Left renal cortex interstitium (tissue), 4 donors: ENCODE measurements at regions not wholly inside any gene's neighbourhood (a gene's known extent, or its start where the extent isn't known, plus 50 kb on each side); places are given as distances from the start of the nearest gene placed in this dataset.

Experiments
- DNase-seq, 4 donors: peaks; one replicate each; pipeline ENCODE4 v3.0.0-alpha.2; 2013; ENCODE audit warnings: low read depth in 4 of 4, low spot score in 2 of 4, missing footprints in 1 of 4

- DNase-seq = peak in 1 of 4 donors; percentile 62
These were observed 135.6 kb upstream of the ZNF236 start for GRCh38 chr18:76686737-76687231.

DNA sequence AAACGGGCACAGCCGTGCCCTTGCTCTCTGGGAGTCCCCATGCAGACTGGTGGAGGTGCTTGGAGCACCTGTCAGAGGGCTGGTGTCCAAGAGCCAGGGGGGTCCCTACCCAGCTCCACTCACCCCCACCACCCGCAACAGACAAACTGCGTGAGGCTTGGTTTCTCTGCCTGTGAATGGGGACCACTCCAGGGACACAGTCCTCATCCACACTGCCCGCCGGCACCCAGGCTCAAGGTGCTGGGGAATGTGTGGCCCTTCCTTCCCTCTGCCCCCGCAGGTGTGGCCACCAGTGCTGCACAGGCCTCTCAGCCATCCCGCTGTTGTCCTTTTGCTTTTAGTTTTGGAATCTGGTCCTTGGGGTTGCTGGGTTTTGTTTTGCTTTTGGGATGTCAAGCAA lies 136.5 kb upstream of the ZNF236 start:
- DNase-seq = no peak

DNA sequence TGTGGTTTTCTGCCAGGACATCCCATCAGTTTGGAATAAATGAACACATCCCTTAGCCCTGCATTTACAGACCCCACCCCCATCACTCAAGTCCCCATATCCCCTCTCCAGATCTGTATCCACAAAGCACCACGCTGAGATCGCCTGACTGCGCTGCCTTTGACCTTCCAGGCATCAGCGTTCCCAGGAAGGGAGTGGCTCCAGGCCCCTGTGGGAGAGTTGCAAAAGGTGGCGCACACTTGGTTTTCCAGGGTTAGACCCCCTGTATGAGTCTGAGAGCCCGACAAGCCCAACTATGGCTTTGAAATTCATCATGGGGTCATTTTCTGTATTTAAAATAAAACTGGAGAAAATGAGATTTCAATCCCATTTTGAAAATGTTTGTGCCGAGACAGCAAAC lies 137.0 kb upstream of the ZNF236 start:
- DNase-seq = no peak

DNA sequence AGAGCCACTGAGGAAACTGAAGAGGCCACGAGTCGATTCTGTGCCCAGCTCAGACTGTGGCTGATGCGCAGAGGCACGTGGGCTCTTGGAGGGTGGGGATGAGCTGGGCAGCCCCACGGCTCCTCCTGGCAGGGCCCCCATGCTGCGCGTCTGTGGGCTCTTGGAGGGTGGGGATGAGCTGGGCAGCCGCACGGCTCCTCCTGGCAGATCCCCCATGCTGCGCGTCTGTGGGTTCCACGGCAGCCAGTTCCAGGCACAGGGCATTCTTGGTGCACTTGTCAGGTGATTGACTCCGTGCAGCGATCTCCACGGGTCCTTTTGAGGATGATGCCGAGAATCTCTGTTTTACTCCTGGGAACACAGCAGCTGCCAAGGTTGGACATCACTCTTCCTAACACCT lies 138.1 kb upstream of the ZNF236 start:
- no peak for DNase-seq

DNA sequence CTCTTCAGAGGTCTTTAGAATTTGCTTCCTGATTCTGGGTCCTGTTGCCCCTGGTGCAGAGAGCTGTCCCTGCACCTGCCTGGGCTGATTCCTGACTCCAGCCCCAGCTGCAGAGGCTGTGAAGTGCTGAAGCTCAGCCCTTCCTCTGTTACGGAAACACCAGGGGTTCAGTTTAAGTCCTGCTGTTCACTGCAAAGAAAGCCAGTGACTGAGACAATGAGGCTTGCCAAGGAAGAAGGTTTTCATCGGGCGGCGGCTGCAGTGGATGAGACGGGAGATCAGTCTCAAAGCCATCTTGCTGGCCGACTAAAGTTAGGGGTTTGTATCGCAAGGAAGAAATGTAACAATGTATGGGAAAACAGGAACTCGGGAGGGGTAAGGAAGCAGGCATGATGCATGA lies 142.4 kb upstream of the ZNF236 start:
- DNase-seq = no peak

DNA sequence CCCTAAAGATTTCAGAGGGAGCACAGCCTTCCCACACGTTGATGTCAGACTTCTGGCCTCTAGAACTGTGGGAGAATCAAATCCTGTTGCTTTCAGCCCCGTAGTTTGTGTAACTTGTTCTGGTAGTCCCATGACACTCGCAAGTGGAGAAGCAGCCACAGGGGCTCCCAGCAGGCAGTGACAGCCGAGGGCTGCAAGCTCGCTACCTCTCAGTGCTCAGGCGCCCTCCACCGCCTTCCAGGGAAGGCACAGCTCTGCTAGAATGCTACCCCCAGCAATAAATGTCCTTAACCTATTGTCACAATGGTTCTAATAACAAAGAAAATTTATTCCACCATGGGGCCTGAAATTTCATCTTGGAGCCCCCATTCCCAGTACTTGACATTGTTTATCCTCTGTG lies 143.1 kb upstream of the ZNF236 start:
- DNase-seq = no peak

- no peak for DNase-seq
These were observed 144.1 kb upstream of the ZNF236 start for GRCh38 chr18:76678248-76678647.

- DNase-seq = no peak
These were observed 147.8 kb upstream of the ZNF236 start for GRCh38 chr18:76674596-76674995.

DNA sequence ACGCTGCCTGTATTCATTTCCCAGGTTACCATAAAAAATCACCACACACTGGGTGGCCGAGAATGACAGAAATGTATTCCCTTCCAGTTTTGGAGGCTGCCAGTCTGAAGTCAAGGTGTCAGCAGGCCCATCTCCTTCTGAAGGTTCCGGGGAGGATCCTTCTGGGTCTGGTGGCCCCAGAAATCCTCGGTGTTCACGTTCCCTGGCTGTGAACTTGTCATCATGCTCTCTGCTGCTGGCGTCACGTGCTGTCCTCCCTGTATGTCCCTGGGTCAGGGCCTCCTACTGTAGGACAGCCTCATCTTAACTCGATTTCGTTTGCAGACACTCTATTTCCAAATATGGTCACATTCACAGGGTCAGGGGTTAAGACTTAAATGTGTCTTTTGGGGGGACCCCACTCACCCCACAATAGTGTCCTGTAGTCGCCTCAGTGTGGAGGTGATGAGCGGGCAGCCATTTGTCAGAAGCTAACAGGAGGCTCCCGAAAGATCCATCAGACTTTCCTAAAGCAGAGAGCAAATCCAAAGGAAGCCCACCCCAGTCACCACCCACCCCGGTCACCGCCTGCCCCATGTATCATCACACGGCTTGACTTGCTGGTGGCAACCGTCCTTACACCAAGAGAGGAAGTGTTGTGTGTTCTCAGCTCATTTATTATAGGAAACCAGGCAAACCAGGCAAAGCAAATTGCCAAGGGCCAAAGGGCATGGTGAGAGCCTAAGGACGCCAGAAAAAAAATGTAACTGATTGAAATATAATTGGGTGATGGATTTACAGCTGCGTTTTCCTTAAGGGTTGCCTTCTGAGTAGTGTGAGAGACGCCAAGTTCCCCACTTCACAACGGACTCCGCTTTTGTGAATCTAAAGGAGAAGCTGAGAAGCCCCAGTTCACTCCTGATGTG lies 148.8 kb upstream of the ZNF236 start:
- no peak for DNase-seq

DNA sequence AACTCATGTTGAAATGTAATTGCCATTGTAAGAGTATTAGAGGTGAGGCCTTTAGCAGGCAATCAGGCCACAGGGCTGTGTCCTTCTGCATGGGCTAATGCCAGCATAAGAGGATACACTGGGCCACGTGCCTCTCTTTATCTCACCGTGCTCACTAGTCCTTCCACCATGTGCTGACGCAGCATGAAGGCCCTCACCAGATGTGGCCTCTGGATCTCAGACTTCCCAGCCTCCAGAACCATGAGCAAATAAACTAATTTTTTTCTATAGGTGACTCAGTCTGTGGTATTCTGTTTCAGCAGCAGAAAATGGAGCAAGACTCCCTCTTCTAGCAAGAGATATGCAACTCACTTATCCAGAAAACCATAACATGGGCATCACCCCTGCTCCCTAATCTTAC lies 149.7 kb upstream of the ZNF236 start:
- no peak for DNase-seq

DNA sequence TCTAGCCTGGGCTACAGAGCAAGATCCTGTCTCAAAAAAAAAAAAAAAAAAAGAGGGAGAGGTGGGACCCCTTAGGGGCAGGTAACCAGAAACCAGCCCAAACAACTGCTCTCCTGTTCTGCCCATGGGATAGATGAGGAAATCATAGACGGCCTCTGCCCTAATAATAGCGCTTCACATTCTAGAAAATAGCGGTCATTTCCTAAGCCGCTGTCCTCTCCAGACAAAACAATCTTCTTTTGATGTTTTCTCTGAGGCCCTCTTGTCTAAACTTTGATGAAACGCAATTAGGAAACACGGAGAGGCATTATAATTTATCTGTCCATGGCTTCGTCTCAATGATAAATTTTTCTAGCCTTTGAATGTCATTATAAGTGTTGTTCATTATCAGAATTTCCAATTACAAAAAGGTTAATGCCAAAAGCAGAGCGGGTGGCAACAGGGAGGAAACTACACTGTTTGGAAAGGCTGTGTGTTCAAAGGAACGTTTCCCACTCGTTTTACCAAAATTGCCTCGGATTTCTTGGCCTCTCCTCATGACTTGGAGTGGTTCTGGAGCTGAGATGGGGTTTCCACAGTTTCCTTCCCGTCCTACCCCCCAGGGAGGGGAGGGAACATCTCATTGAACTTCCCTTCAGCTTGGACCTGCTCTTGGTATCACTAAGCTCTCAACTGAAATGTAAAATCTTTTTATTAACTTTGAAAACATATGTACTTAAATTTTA lies 151.6 kb upstream of the ZNF236 start:
- no peak for DNase-seq

DNA sequence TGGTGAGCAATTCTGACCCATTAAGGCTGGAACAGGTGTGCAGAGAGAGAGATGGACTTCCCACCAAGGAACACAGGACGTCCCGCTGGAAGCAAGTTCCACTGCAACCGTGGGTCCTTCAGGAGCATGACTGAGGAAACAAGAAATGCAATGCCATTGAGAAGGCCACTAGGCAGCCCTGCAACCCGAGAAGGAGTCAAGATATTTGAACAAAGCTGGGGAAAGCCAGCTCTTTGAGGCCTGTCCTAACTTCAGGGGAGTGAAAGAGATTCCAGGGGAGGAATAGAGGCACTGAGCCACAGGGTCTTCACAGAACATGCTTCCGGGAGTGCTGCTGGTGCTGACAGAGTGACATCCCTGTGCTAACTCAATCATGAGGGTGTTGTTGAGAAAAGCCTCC lies 153.8 kb upstream of the ZNF236 start:
- no peak for DNase-seq

DNA sequence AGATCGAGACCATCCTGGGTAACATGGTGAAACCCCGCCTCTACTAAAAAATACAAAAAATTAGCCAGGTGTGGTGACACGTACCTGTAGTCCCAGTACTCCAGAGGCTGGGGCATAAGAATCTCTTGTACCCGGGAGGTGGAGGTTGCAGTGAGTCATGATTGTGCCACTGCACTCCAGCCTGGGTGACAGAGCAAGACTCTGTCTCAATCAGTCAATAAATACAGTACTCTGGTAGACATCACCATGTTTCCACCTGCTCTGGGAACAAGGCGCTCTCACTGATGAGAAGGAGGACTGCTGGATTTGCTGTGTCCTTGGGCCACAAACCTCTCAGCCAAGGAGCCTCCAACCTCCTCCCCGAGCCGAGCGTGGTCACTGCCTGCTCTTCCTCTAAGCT lies 154.2 kb upstream of the ZNF236 start:
- no peak for DNase-seq

- DNase-seq = no peak
These were observed 154.8 kb upstream of the ZNF236 start for GRCh38 chr18:76667603-76668002.

GRCh38 chr18:76662626-76663025 lies 159.7 kb upstream of the ZNF236 start:
- no peak for DNase-seq

DNA sequence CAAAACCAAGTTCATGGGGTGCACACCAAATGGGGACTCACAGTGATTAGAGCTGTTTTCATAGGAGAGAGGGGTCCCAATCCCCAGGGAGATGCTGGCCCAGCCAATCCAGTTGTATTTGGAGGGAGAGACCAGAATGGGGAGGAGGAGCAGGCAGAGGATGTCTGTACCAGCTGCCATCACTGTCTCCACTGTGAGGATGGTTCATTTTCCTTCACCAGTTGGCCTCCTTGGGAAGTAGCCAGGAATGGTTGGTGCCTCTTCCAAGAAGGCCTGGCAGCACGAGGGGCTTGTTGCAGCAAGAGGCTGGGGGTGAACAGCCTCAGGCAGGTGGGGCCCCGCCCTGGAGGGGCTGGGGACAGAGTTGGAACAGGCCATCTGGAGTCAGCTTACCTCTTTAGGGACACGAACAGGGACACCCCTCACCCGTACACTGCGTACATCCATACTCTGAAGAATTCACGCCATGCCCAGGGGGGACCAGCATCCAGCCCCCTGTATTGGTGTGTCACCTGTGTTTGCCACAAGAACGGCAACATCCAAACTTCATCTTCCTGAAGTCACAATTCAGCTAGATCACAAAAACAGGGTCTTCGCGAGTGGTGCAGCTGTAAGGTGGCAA lies 161.7 kb upstream of the ZNF236 start:
- no peak for DNase-seq

DNA sequence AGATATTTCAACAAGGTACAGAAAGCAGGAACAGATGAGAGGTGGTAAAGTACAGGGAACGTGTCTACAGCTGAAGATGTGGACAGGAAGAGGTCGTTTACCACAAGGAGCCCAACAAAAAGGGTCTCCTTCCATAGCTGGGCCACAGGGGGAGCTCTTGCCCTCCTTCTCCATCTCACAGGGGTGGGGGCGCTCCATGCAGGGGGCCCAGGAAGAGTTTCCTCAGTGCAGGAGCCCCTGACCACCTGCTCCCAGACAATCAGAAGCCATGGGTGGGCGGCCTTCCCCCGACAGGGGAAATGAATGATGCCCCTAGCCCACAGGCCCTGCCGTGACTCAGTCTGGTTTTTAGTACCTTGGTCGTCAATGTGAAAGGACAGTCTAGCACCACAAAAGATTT lies 163.6 kb upstream of the ZNF516 start:
- DNase-seq = no peak

DNA sequence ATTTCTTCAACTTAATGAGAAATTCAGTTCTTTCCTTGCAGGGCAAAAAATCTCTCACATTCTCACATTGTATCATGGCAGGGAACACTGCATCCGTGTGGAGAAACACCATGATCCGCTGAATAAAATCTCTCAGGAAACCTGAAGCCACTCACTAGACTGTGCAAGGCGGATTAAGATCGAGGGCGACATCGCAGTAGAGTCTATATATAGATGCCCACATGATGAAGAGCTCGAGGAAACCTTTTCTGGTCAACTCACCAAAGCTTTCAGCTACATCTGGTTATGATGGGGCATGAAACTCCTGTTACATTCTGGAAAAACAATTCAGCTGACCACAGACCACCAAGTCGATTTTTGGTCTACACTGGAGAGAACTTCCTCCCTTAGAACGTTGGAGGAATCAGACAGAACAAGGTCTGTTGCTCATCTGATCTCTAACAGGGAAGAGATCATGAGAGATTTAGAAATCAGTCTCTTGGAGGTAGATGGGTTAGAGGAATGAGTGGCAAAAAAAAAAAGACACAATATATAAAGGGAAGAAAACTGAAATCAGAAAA lies 162.9 kb upstream of the ZNF516 start:
- no peak for DNase-seq

GRCh38 chr18:76656925-76657827 lies 162.1 kb upstream of the ZNF516 start:
- no peak for DNase-seq

- DNase-seq = no peak
These were observed 159.5 kb upstream of the ZNF516 start for GRCh38 chr18:76654577-76654976.
